GM21526 (cell line): ENCODE measurements at regions not wholly inside any gene's neighbourhood (a gene's known extent, or its start where the extent isn't known, plus 50 kb on each side); places are given as distances from the start of the nearest gene placed in this dataset.

Experiments used
- ATAC-seq: cut with Tn5 transposase; IDR thresholded peaks from one replicate; pipeline ENCODE4 v1.9.1; 2021; ENCODE audit warnings: moderate library complexity; ENCODE audit not compliant: unreplicated experiment, low FRiP score

DNA sequence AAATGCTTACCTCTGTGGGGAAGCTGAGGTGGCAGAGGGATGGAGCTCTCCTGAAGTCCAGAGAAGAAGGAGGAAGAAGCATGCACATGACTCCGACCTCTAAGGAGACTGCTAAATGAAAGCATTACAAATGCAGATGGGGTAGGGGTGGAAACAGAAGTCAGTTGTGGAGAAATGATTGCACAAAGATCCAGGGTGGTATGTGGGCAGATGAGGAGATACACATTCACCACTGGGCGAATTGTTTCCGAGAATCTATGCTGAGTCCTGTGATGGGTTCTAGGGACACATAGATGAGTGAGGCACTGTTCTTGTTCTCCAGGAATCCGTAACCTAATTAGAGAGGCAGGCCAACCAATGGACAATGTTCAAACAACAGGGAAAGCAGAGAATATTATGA, 188.9 kb upstream of the ZBED5 start:
- no peak for ATAC-seq

DNA sequence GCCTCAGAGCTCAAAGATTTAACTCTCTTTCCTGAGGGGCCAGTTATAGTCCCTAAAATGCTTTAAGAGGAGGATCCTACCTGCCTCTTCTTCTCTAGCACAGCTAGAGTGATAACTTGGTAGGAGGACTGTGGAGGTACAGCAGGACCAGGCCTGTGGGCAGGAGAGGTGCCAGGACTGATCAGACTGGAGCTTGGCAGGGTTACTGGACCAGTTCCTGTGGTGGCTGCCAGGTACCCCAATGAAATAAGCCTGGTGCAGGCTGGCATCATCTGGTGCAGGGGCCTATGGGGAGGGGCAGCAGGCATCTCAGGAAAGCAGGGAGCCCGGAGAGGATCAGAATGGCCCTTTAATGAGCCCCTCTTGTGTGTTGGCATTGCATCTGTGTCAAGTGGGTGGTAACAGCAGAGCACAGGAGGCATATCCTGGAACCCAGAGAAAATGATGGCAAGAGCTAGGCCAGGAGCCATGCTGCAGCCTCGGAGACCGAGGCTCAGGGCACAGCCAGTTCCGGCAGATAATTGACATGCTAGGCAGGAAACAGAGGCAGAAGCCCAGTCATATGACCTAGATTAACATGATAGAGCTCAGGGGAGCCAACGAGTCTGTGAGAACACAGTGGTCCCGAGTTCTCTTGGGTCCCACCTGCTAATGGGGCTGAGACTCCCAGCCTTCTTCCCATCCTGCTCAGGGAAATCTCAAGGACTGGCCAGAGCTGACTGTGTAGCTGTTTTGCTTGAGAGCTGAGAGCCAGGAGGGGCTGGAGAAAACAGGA, 187.5 kb upstream of the ZBED5 start:
- ATAC-seq, result no peak

DNA sequence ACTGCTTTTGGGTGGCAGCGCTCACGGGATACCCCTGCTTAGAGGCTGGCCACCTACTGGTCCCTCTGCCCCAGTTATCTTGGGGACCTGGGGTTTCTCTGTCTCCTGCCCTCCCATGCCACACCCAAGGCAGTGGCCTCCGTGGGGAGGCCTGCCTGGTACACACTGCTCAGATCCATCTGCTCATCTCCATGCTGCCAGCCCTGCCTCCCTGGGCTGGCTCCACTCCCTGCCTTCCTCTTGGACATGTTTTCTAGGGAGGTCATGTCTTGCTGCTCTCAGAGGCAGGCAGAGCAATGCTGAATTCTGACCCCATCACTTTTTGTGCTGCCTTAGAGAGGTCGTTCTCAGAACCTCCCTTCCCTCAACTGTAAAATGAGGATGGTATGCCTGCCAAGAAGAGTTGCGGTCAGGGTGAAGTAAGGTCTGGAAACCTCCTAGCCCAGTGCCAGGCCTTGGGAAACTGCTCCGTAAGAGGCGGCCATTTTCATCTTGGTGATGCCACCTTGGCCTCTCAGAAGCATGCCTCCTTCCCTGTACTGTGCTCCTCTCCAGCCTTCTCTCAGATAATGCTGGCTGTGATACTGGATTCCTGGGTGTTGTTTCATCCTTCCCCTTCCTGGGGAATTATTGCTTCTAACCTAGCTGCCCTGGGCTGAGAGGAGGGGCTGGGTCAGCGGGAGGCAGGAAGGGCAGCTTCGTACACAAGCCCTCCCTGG, 186.4 kb upstream of the ZBED5 start:
- ATAC-seq, result no peak

DNA sequence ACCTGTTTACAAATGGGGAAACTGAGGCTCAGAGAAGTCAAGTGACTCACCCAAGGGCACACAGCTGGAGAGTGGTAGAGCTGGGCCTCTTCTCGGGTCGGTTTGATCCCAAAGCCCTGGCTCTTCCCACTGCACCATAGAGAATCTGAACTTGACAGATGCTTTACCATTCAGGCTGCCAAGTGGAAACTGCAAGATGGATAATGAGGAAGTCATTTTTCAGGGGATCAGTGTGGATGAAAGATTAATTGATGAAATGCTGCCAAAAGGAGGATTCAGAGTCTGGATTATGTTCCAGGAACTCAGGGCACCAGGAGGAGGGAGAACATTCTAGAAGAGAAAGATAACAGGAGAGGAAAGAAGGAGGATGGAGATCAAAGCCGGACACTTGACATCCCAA, 185.9 kb upstream of the ZBED5 start:
- ATAC-seq, result no peak

DNA sequence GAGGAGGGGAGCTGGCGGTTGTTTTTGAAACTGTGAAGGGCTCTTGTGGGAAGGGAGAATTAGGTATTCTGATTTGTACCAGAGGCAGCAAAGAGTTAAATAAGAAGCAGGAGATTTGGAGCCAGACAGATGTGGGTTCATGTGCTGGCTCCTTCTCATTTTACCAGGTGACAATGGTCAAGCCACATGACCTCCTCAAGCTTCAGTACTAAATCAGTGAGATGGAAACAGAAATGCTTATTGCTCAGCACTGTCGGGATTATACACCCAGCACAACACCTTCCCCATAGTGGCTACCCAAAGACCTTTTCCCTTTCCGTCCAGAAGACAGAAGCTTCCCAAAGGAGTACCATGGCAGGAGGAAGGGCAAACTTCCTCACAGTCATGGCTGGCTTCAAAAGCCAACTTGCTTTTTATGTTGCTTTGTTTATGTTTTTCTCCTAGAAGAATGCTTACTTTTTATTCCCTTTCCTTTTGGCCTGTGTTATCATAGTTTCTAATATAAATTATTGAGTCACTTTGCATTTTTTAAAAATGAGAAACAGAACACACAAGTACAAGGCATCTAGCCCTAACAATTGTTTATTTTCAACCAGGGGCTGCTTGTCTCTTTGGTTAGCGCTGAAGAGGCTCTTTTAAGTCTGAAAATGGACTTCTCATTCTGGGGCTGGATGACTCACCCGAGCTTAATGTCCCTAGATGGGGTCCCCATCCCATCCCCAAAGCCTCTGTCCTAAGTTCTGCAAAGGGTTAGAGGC, 181.5 kb upstream of the ZBED5 start:
- no peak for ATAC-seq

DNA sequence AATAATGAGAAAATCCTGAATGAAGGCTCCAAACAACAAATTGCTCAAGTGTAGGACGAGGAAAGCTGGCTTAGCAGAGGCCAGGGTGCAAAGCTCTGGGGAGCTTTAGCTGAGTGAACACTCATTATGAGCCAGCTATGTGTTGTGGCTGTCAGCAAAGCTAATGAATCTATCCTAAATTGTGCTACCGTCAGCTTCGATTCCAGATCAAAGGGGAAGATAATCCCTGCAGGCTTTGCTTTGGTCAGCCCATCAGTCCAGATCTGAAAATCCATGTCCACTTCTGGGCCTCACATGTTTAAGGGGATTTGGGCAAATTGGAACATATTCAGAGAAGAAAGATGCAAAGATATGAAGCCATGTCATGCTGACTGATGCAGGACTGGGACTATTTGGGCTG, 180.9 kb upstream of the ZBED5 start:
- ATAC-seq, result no peak

DNA sequence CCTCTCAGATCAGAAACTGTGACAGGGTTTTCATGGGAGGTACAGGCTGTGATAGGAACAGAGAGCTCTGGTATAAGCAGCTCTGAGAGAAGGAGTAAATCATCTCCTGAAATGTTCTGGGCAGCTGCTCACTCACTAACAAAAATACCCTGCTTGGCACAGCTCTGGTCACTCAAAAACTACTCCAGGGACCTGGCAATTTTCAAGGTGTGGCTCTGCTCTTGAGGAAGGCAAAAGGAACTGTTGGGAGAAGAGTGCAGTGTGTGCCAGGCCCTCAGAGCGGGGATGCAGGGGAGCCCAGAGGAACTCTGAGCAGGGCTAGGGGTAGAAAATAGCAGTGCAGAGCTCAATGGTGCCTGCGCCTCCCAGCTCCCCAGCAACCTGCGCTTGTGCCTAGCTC, 180.5 kb upstream of the ZBED5 start:
- no peak for ATAC-seq

DNA sequence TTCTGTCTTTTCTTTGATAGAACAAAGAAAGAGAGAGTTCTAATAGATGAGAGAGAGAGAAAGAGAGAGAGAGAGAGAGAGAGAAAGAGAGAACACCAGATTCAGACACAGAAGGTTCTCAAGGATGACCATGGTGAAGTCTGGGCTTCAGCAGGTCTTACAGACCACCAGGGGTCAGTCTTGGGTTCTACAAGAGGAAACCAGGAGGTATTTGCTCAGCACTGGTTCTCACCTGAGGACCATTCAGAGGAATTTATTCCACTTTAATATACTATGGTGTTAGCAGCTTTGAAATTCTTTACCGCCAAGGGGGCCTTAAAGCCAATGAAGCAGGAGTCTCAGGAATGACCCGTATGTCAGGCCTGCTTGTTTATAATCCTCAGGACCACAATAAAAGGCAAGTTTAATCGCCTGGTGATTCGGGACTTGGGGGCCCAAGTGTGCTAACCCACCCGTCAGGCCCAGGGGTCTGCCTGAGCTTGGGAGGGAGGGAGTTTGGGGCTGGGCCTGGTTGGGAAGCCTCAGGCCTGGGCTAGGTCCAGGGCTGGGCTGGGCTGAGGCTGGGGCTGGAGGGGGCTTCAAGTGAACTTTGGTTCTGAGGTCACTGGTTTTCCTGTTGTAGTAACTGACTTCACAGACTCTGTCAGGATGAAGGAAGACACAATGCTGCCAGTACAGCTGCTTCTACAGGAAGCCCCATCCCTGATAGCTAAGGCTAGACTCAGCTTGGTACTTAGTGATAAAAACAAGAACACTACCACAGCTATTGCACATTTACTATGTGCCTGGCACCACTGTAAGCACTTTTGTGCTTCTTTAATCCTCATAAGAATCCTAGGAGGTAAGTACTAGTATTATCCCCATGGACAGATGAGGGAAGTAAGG, 179.2 kb upstream of the ZBED5 start:
- ATAC-seq, result no peak

DNA sequence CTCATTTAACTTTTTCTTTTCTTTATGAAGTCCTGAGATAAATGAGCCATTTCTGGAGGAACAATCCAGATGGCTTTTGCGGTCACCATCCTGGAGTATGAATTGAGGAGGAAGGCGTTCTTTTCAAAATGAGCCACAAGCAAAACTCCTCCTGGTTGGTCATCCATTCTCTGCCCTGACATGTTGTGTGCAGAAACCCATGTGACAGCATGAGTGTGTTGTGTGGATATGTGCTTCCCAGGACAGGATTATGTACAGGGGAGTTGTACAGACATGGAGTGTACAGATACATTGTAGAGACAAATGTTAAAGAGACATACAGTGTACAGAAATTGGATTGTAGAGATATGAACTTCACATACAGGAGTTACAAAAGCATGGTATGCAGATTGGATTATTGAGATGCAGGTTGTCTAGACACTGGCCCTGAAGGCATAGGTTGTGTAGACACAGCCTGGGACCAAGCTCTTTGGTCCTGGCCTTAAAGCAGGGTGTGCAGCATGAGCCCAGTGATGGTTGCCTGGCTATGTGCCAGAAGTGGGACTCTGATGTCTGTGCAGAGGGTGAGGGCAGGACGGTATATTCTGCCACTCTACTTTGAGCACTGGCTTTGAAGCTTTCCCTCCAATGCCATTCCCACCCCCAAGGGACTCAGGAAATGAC, 178.5 kb upstream of the ZBED5 start:
- no peak for ATAC-seq

DNA sequence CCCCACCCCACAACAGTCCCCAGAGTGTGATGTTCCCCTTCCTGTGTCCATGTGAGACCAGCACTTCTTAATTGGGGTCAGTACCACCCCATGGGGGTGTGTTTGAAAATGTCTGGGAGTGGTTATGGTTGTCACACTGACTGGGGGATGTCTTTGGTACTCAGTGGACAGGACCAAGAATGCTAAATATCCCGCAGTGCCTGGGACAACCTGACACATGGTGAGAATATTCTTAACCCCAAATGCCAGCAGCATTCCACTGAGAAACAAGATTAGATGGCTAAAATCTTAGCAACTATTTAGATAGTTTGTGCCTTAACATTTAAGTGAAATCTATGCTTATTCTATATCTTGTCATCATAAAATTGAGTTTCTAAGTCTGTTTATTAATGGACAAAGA, 177.5 kb upstream of the ZBED5 start:
- no peak for ATAC-seq

DNA sequence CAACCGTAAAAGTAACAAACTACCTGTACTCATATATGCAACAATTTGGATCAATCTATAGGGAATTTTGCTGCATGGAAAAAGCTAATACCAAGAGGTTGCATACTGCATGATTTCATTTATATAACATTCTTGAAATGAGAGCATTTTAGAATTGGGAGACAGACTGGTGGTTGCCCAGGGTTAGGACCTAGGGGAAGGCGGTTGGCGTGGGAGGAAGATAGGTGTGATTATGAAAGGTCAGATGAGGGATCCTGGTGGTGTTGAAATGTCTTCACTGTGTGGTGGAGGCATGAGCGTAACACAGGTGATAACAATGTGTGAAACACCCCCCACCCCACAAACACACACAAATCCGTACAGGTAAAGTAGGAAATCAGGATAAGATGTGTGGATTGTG, 176.6 kb upstream of the ZBED5 start:
- no peak for ATAC-seq

DNA sequence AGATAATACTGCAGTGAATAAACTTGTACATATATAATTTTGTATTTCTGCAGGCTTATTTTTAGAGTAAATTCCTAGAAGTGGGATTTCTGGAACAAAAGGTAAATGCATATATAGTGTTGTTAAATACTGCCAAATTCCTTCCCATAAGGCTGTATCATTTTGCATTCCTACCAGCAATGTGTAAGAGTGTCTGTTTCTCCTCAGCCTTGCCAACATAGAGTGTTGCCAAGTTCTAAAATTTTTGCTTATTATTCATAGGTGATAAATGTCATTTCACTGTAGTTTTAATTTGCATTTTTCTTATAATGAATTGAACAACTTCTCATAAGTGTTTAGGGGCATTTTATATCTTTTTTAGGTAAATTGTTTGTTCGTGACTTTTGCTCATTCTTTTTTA, 174.2 kb upstream of the ZBED5 start:
- ATAC-seq, result no peak

DNA sequence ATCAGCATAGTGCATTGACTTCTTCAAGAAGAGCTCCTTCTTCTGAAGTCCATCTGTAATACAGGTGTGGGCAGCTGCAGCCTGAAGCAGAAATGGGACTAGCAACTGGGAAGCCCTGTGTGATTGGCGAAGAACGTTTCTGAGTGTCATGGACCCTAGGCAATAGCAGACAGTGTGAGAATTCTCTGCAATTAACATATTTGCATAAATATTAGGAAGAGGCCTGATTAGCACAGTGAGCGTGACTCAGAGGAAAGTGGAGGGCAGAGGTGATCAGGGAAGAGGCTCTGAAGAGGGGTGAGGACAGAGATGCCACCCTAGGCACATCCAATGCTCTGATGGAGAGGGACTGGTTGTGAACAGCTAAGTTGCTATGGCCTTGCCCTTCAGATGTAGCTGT, 171.2 kb upstream of the ZBED5 start:
- ATAC-seq, result no peak

DNA sequence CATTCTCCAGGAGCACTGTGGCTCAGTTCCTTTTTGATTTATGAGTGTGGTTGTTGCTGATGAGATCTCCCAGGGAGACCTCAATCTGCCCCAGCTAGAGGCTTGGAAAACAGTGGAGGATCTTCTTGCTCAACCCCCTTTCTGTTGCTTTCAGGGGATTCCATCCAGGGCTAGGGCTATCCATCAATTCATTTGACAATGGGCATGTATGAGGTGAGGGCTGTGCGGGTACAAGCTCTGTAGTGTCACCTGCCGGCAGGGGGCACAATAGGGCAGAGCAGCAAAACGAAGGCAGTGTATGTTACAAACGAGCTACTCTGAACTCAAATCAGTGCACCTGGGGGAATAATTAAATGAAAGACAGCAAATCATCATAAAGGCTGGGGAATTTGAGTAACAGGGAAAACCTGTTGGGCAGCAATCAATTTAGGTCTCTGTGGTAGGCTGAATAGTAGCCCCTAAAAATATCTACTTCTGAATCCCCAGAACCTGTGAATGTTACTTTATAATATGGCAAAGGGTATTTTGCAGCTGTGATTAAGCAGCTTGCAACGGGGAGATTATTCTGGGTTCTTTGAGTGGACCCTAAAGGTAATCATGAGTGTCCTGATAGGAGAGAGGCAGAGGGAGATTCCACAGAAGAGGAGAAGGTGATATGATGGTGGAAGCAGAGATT, 170.3 kb upstream of the ZBED5 start:
- peak; percentile 72 for ATAC-seq

DNA sequence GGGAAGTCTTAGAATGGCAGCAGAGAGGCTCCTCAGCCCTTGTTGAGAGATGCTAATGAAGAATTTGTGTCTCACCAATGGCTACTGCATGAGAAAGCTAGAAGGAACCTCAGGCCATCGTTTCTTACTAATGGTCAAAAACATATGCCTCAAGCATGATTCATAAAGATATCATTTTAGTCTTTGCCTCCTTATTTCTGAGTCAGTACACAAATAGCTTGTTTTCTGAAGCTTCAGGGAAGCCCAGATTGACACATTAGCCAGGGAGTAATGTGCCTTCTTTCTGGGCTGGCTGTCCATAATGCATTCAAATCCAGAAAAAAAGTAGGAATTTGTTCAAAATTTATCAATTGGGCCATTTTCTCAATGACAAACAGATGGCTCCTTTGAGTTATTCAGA, 169.4 kb upstream of the ZBED5 start:
- no peak for ATAC-seq

DNA sequence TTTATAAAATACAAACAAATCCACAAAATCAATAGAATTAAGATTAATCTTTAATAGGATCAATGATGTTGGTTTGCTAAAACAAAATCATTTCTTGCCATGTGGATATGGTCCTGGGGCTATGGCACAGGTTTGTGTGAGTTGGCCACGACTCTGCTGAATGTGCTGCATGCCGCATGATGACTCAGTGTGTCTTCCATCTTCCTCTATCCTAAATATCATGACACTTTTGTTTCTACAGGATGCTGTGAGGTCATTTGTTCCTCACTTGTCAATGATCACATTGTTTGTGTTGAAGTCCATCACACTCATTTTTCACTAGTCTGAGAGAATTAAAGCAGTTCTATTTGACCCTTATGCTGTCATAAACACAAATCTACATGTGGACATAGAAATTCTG, 167.2 kb upstream of the ZBED5 start:
- ATAC-seq, result no peak

DNA sequence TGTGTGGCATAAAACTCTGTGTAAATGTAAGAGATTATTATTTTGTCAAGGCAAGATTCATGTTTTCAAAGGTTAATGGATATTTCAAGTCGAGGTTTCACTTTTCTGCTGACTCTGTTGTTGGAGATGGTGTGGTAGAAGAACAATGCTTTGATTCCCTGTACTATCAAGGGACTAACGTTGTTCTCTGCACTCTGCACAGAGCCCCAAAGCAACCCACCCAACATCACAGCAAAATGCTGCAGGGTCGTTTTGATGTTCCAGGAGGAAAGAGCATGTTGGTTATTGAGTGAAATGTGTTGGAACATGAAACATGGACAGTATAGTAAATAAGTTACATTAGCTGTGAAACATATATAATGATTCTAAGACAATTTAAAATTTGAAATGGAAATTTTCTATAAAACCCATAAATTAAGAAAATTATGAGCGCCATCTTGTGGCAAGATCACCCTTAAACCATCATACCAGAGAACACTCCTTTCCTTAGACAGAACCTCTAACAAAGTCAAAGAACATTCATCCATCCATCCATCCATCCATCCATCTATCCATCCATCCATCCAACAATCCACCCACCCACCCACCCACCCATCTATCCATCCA, 164.4 kb upstream of the ZBED5 start:
- no peak for ATAC-seq

DNA sequence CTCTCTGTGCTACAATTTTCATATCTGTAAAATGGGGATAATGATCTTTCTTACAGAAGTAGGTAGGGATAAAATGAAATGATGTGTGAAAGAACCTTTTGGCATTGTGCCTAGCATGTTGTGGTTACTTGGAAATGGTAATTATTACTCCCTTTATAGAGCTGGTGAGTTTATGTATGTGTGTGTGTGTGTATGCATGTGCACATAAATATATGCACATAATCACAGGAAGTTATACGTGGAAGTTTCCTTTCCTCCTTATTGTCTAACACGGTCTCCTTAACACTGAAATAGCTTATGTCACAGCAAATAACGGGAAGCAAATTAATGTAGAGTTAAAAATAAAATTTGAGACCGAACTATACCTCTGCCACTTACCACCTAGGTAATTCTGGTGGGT, 163.7 kb upstream of the ZBED5 start:
- no peak for ATAC-seq

DNA sequence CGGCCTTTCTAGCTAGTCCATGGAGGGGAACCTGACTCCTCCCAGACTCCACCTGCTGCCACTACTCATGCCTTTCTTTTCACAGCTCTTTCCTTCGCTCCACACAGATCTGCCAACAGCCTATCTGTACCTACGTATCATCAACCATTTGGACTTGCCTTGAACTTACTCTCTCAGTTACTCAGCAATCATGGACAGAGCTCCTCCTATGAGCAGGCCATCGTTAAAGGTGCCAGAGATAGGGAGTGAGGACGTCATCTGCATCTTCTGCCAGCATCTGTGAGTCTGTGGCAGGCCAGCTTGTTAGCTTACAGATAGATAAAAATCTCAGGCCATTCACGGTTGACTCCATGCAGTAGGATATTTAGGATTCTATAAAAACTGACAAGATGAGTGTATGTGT, 162.9 kb upstream of the ZBED5 start:
- no peak for ATAC-seq
